ENCODE measurements at regions not wholly inside any gene's neighbourhood (a gene's known extent, or its start where the extent isn't known, plus 50 kb on each side); places are given as distances from the start of the nearest gene placed in this dataset.

GRCh38 chr4:136748773-136749172, 783.5 kb downstream of the PCDH18 start:
- no peak for TF ChIP-seq CTCF (conservative IDR thresholded peaks at IDR 0.05 in 1 of 2, IDR thresholded peaks at IDR 0.05 in 1 of 2; ENCODE audit: low read depth in 1 of 2, low read length in 2 of 2)
- TF ChIP-seq EZH2 (IDR thresholded peaks at IDR 0.05; ENCODE audit: low read length, missing control alignments) = no peak

Measured in fibroblast of lung (primary cell).